ENCODE measurements at regions not wholly inside any gene's neighbourhood (a gene's known extent, or its start where the extent isn't known, plus 50 kb on each side); places are given as distances from the start of the nearest gene placed in this dataset.
"Not testable (repeated sequence)": the region's sequence is repeated elsewhere in the genome, so short reads cannot be mapped to it uniquely, and the experiment has no call there.

- Histone ChIP-seq H3K9me3 (ENCODE audit: control insufficient read depth in 1 of 2, insufficient read depth in 1 of 2, low read length in 2 of 2) (no peaks in the 10 kb centered on the region), H3K4me3 (ENCODE audit: low read length) (no peak overlapping the region), H3K27ac (ENCODE audit: low read depth in 1 of 2, low read length in 2 of 2) (no peak overlapping the region), H3K4me1 (ENCODE audit: insufficient read depth, low read length) (peaks cover 4% of the 10 kb centered on the region), H3K36me3 (ENCODE audit: insufficient read depth, low read length) (peaks cover 3% of the 10 kb centered on the region), H3K27me3 (ENCODE audit: control insufficient read depth in 1 of 2, insufficient read depth in 2 of 2, low read length in 2 of 2) (no peaks in the 10 kb centered on the region)
- Mint-ChIP-seq H3K4me1 (ENCODE audit: low read depth) (peaks cover 27% of the 10 kb centered on the region), H3K4me3 (no peak overlapping the region), H3K27me3 (no peaks in the 10 kb centered on the region), H3K27ac (peak overlapping the region; percentile 0), H3K9me3 (no peaks in the 10 kb centered on the region), H3K36me3 (ENCODE audit: low read depth) (peaks cover 37% of the 10 kb centered on the region)
- TF ChIP-seq CTCF (IDR thresholded peaks at IDR 0.05): no peak
- no peak for ATAC-seq (ENCODE audit: poor library complexity)
- intact Hi-C loops (cut with DNase I, micrococcal nuclease): no loop called here
- no peak for DNase-seq
- ChIA-PET POLR2A (no interaction called here), CTCF (no interaction called here)
Measured at GRCh38 chr3:51604212-51604611, 65.7 kb downstream of the RAD54L2 start.

GRCh38 chr3:51605938-51606337 is 65.1 kb upstream of the TEX264 start:
- Mint-ChIP-seq H3K9me3 (no peaks in the 10 kb centered on the region), H3K27me3 (no peaks in the 10 kb centered on the region), H3K4me3 (no peak overlapping the region), H3K36me3 (ENCODE audit: low read depth) (peaks cover 43% of the 10 kb centered on the region), H3K27ac (no peak overlapping the region), H3K4me1 (ENCODE audit: low read depth) (peaks cover 30% of the 10 kb centered on the region)
- ATAC-seq (ENCODE audit: poor library complexity) (no peak), DNase-seq (no peak)
- Histone ChIP-seq H3K9me3 (ENCODE audit: control insufficient read depth in 1 of 2, insufficient read depth in 1 of 2, low read length in 2 of 2) (no peaks in the 10 kb centered on the region), H3K27me3 (ENCODE audit: control insufficient read depth in 1 of 2, insufficient read depth in 2 of 2, low read length in 2 of 2) (no peaks in the 10 kb centered on the region), H3K4me1 (ENCODE audit: insufficient read depth, low read length) (peaks cover 4% of the 10 kb centered on the region), H3K27ac (ENCODE audit: low read depth in 1 of 2, low read length in 2 of 2) (no peak overlapping the region), H3K36me3 (ENCODE audit: insufficient read depth, low read length) (peaks cover 3% of the 10 kb centered on the region), H3K4me3 (ENCODE audit: low read length) (no peak overlapping the region)
- intact Hi-C loops (cut with DNase I, micrococcal nuclease): no loop called here
- ChIA-PET CTCF (no interaction called here), POLR2A (no interaction called here)
- TF ChIP-seq CTCF (IDR thresholded peaks at IDR 0.05): no peak

- H3K9me3 ChIP-seq (ENCODE audit: control insufficient read depth in 1 of 2, insufficient read depth in 1 of 2, low read length in 2 of 2); H3K4me3 Mint-ChIP-seq; H3K27ac Mint-ChIP-seq; DNase-seq; CTCF ChIA-PET; H3K27me3 ChIP-seq (ENCODE audit: control insufficient read depth in 1 of 2, insufficient read depth in 2 of 2, low read length in 2 of 2); H3K36me3 ChIP-seq (ENCODE audit: insufficient read depth, low read length); H3K4me1 ChIP-seq (ENCODE audit: insufficient read depth, low read length); H3K9me3 Mint-ChIP-seq; H3K27me3 Mint-ChIP-seq; POLR2A ChIA-PET; intact Hi-C loops (cut with DNase I, micrococcal nuclease); ATAC-seq (ENCODE audit: poor library complexity); H3K27ac ChIP-seq (ENCODE audit: low read depth in 1 of 2, low read length in 2 of 2); H3K4me3 ChIP-seq (ENCODE audit: low read length): not testable (repeated sequence)
- Mint-ChIP-seq H3K36me3 (ENCODE audit: low read depth) (peaks cover 41% of the 10 kb centered on the region), H3K4me1 (ENCODE audit: low read depth) (peaks cover 33% of the 10 kb centered on the region)
Measured at GRCh38 chr3:51606871-51607270, 64.2 kb upstream of the TEX264 start.

- H3K4me1 ChIP-seq (ENCODE audit: insufficient read depth, low read length); intact Hi-C loops (cut with DNase I, micrococcal nuclease); DNase-seq; H3K4me3 Mint-ChIP-seq; H3K27ac ChIP-seq (ENCODE audit: low read depth in 1 of 2, low read length in 2 of 2); H3K9me3 Mint-ChIP-seq; H3K27ac Mint-ChIP-seq; H3K27me3 ChIP-seq (ENCODE audit: control insufficient read depth in 1 of 2, insufficient read depth in 2 of 2, low read length in 2 of 2); ATAC-seq (ENCODE audit: poor library complexity); H3K9me3 ChIP-seq (ENCODE audit: control insufficient read depth in 1 of 2, insufficient read depth in 1 of 2, low read length in 2 of 2); H3K4me3 ChIP-seq (ENCODE audit: low read length); H3K27me3 Mint-ChIP-seq; H3K36me3 ChIP-seq (ENCODE audit: insufficient read depth, low read length); POLR2A ChIA-PET; CTCF ChIA-PET: not testable (repeated sequence)
- Mint-ChIP-seq H3K4me1 (ENCODE audit: low read depth) (peaks cover 27% of the 10 kb centered on the region), H3K36me3 (ENCODE audit: low read depth) (peaks cover 34% of the 10 kb centered on the region)
Measured at GRCh38 chr3:51607591-51608325, 63.3 kb upstream of the TEX264 start.
